ENCODE measurements at regions not wholly inside any gene's neighbourhood (a gene's known extent, or its start where the extent isn't known, plus 50 kb on each side); places are given as distances from the start of the nearest gene placed in this dataset.
"Not testable (repeated sequence)": the region's sequence is repeated elsewhere in the genome, so short reads cannot be mapped to it uniquely, and the experiment has no call there.

- no peak for TF ChIP-seq CTCF (IDR thresholded peaks at IDR 0.05; ENCODE audit: low read depth, low read length)
- Histone ChIP-seq H3K4me1 (ENCODE audit: low read depth) (no peaks in the 10 kb centered on the region), H3K4me3 (no peak overlapping the region), H3K36me3 (no peaks in the 10 kb centered on the region), H3K27ac (no peak overlapping the region), H3K27me3 (no peaks in the 10 kb centered on the region), H3K9me3 (ENCODE audit: low read depth) (no peaks in the 10 kb centered on the region)
- DNase-seq (ENCODE audit: low read depth in 1 of 2, low spot score in 1 of 2) = no peak
These were observed 427.8 kb upstream of the ISX start for GRCh38 chr22:34638128-34638527.

GRCh38 chr22:34639911-34640310 is 426.0 kb upstream of the ISX start:
- Histone ChIP-seq H3K4me3 (no peak overlapping the region), H3K27ac (no peak overlapping the region), H3K4me1 (ENCODE audit: low read depth) (no peaks in the 10 kb centered on the region), H3K9me3 (ENCODE audit: low read depth) (no peaks in the 10 kb centered on the region), H3K27me3 (no peaks in the 10 kb centered on the region), H3K36me3 (no peaks in the 10 kb centered on the region)
- no peak for DNase-seq (ENCODE audit: low read depth in 1 of 2, low spot score in 1 of 2)
- TF ChIP-seq CTCF (IDR thresholded peaks at IDR 0.05; ENCODE audit: low read depth, low read length) = no peak

- DNase-seq (ENCODE audit: low read depth in 1 of 2, low spot score in 1 of 2) = peak in 1 of 2 donors; percentile 34
- Histone ChIP-seq H3K4me3 (no peak overlapping the region), H3K27me3 (no peaks in the 10 kb centered on the region), H3K36me3 (no peaks in the 10 kb centered on the region), H3K4me1 (ENCODE audit: low read depth) (no peaks in the 10 kb centered on the region), H3K9me3 (ENCODE audit: low read depth) (no peaks in the 10 kb centered on the region), H3K27ac (no peak overlapping the region)
- no peak for TF ChIP-seq CTCF (IDR thresholded peaks at IDR 0.05; ENCODE audit: low read depth, low read length)
These were observed 420.6 kb upstream of the ISX start for GRCh38 chr22:34645375-34645774.

GRCh38 chr22:34669001-34669400 is 397.0 kb upstream of the ISX start:
- no peak for DNase-seq (ENCODE audit: low read depth in 1 of 2, low spot score in 1 of 2)
- Histone ChIP-seq H3K27me3 (no peaks in the 10 kb centered on the region), H3K9me3 (ENCODE audit: low read depth) (no peaks in the 10 kb centered on the region), H3K4me1 (ENCODE audit: low read depth) (no peaks in the 10 kb centered on the region), H3K36me3 (no peaks in the 10 kb centered on the region), H3K27ac (no peak overlapping the region), H3K4me3 (no peak overlapping the region)
- TF ChIP-seq CTCF (IDR thresholded peaks at IDR 0.05; ENCODE audit: low read depth, low read length) = no peak

- not testable (repeated sequence) for H3K4me3 ChIP-seq; H3K27me3 ChIP-seq; H3K36me3 ChIP-seq; H3K27ac ChIP-seq; H3K9me3 ChIP-seq (ENCODE audit: low read depth); H3K4me1 ChIP-seq (ENCODE audit: low read depth); DNase-seq (ENCODE audit: low read depth in 1 of 2, low spot score in 1 of 2)
These were observed 382.9 kb upstream of the ISX start for GRCh38 chr22:34683031-34683430.

GRCh38 chr22:34684278-34684677 is 381.7 kb upstream of the ISX start:
- not testable (repeated sequence) for H3K27me3 ChIP-seq; H3K9me3 ChIP-seq (ENCODE audit: low read depth); DNase-seq (ENCODE audit: low read depth in 1 of 2, low spot score in 1 of 2); H3K4me1 ChIP-seq (ENCODE audit: low read depth); H3K27ac ChIP-seq; H3K4me3 ChIP-seq; H3K36me3 ChIP-seq

- Histone ChIP-seq H3K9me3 (ENCODE audit: low read depth) (no peaks in the 10 kb centered on the region), H3K27me3 (no peaks in the 10 kb centered on the region), H3K4me1 (ENCODE audit: low read depth) (no peaks in the 10 kb centered on the region), H3K36me3 (no peaks in the 10 kb centered on the region), H3K4me3 (no peak overlapping the region), H3K27ac (no peak overlapping the region)
- DNase-seq (ENCODE audit: low read depth in 1 of 2, low spot score in 1 of 2) = no peak
- TF ChIP-seq CTCF (IDR thresholded peaks at IDR 0.05; ENCODE audit: low read depth, low read length) = no peak
These were observed 378.8 kb upstream of the ISX start for GRCh38 chr22:34687116-34687515.
